Stimulated activated CD8-positive, alpha-beta memory T cell treated with anti-CD3 and anti-CD28 coated beads, Interleukin-15, amount 100 ng/mL, for 24 hours (primary cell): ENCODE measurements at regions not wholly inside any gene's neighbourhood (a gene's known extent, or its start where the extent isn't known, plus 50 kb on each side); places are given as distances from the start of the nearest gene placed in this dataset.
"Not testable (repeated sequence)": the region's sequence is repeated elsewhere in the genome, so short reads cannot be mapped to it uniquely, and the experiment has no call there.

ENCODE experiments used
- DNase-seq: peaks from one replicate; pipeline ENCODE4 v3.0.0-alpha.2; 2020; ENCODE audit warnings: low read depth

- not testable (repeated sequence) for DNase-seq
Observed at GRCh38 chr3:195999176-195999575, 82.7 kb downstream of the TFRC start.

- DNase-seq, result not testable (repeated sequence)
Observed at GRCh38 chr3:195996314-195996713, 85.6 kb downstream of the TFRC start.

GRCh38 chr3:195994343-195994742 is 86.0 kb upstream of the TNK2 start:
- DNase-seq, result peak; percentile 26

GRCh38 chr3:195993671-195994070 is 85.3 kb upstream of the TNK2 start:
- DNase-seq, result not testable (repeated sequence)

- DNase-seq, result not testable (repeated sequence)
Observed at GRCh38 chr3:195992956-195993595, 84.7 kb upstream of the TNK2 start.

GRCh38 chr3:195991986-195992385 is 83.6 kb upstream of the TNK2 start:
- not testable (repeated sequence) for DNase-seq

GRCh38 chr3:195991243-195991642 is 82.9 kb upstream of the TNK2 start:
- not testable (repeated sequence) for DNase-seq

GRCh38 chr3:195990841-195991174 is 82.5 kb upstream of the TNK2 start:
- DNase-seq, result not testable (repeated sequence)

- peak; percentile 95 for DNase-seq
Observed at GRCh38 chr3:195989921-195990840, 81.8 kb upstream of the TNK2 start.

- DNase-seq, result not testable (repeated sequence)
Observed at GRCh38 chr3:195989197-195989920, 81.0 kb upstream of the TNK2 start.

GRCh38 chr3:195988764-195989163 is 80.4 kb upstream of the TNK2 start:
- not testable (repeated sequence) for DNase-seq

- DNase-seq, result not testable (repeated sequence)
Observed at GRCh38 chr3:195987001-195987400, 78.7 kb upstream of the TNK2 start.

GRCh38 chr3:195986576-195986975 is 78.2 kb upstream of the TNK2 start:
- DNase-seq, result not testable (repeated sequence)

GRCh38 chr3:195985348-195985920 is 77.1 kb upstream of the TNK2 start:
- DNase-seq, result not testable (repeated sequence)

GRCh38 chr3:195984392-195985030 is 76.2 kb upstream of the TNK2 start:
- not testable (repeated sequence) for DNase-seq

GRCh38 chr3:195983880-195984279 is 75.5 kb upstream of the TNK2 start:
- DNase-seq, result not testable (repeated sequence)

- DNase-seq, result not testable (repeated sequence)
Observed at GRCh38 chr3:195982754-195983153, 74.4 kb upstream of the TNK2 start.

- DNase-seq, result not testable (repeated sequence)
Observed at GRCh38 chr3:195981778-195982177, 73.4 kb upstream of the TNK2 start.

GRCh38 chr3:195979877-195980276 is 71.5 kb upstream of the TNK2 start:
- DNase-seq, result not testable (repeated sequence)

- DNase-seq, result not testable (repeated sequence)
Observed at GRCh38 chr3:195978585-195978984, 70.2 kb upstream of the TNK2 start.

- not testable (repeated sequence) for DNase-seq
Observed at GRCh38 chr3:195976876-195977275, 68.5 kb upstream of the TNK2 start.

- not testable (repeated sequence) for DNase-seq
Observed at GRCh38 chr3:195974281-195974680, 65.9 kb upstream of the TNK2 start.
